ENCODE measurements at regions not wholly inside any gene's neighbourhood (a gene's known extent, or its start where the extent isn't known, plus 50 kb on each side); places are given as distances from the start of the nearest gene placed in this dataset.

DNA sequence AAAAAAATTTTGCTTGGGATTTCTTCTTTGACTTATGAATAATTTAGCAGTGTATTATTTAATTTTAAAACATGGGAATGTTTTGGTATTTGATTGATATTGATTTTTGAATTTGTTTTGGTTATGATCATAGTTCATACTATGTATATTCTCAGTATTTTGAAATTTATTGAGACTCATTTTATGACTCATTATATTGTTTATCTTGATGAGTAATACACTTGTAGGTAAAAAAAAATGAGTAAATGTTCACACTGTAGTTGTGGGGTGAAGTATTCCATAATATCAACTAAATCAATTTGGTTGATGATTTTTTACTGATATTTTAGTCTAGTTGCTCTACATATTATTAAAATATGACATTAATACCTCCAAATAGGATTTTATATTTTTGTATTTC is 1142.2 kb downstream of the ADGRL3 start:
- Histone ChIP-seq H3F3A (replicated peaks; ENCODE audit: low read depth) (no peaks in the 10 kb centered on the region), H3K4me2 (no peak overlapping the region), H3K4me1 (ENCODE audit: insufficient read depth) (no peaks in the 10 kb centered on the region), H4K20me1 (replicated peaks; ENCODE audit: insufficient read depth) (no peaks in the 10 kb centered on the region), H3K27me3 (ENCODE audit: insufficient read depth) (no peaks in the 10 kb centered on the region), H3K9me2 (ENCODE audit: insufficient read depth) (no peaks in the 10 kb centered on the region), H2AFZ (no peak overlapping the region), H3K36me3 (ENCODE audit: insufficient read depth) (no peaks in the 10 kb centered on the region), H3K79me2 (replicated peaks; ENCODE audit: insufficient read depth) (no peaks in the 10 kb centered on the region), H3K27ac (ENCODE audit: low read depth) (no peak overlapping the region), H3K4me3 (no peak overlapping the region)
- DNase-seq (ENCODE audit: low spot score) (no peak), ATAC-seq (no peak)
- Mint-ChIP-seq H3K27me3 (ENCODE audit: insufficient read depth, low read depth, poor library complexity) (no peaks in the 10 kb centered on the region), H3K36me3 (ENCODE audit: low read depth) (peaks cover 15% of the 10 kb centered on the region), H3K27ac (no peak overlapping the region), H3K4me1 (peaks cover 5% of the 10 kb centered on the region), H3K9me3 (peaks cover 17% of the 10 kb centered on the region), H3K4me3 (no peak overlapping the region)
- TF ChIP-seq POLR2AphosphoS5 (IDR thresholded peaks at IDR 0.05; ENCODE audit: low read depth): no peak
- no peak for TF ChIP-seq CTCF (conservative IDR thresholded peaks at IDR 0.05; ENCODE audit: low read depth in 2 of 2)
- TF ChIP-seq, protein P1, sequence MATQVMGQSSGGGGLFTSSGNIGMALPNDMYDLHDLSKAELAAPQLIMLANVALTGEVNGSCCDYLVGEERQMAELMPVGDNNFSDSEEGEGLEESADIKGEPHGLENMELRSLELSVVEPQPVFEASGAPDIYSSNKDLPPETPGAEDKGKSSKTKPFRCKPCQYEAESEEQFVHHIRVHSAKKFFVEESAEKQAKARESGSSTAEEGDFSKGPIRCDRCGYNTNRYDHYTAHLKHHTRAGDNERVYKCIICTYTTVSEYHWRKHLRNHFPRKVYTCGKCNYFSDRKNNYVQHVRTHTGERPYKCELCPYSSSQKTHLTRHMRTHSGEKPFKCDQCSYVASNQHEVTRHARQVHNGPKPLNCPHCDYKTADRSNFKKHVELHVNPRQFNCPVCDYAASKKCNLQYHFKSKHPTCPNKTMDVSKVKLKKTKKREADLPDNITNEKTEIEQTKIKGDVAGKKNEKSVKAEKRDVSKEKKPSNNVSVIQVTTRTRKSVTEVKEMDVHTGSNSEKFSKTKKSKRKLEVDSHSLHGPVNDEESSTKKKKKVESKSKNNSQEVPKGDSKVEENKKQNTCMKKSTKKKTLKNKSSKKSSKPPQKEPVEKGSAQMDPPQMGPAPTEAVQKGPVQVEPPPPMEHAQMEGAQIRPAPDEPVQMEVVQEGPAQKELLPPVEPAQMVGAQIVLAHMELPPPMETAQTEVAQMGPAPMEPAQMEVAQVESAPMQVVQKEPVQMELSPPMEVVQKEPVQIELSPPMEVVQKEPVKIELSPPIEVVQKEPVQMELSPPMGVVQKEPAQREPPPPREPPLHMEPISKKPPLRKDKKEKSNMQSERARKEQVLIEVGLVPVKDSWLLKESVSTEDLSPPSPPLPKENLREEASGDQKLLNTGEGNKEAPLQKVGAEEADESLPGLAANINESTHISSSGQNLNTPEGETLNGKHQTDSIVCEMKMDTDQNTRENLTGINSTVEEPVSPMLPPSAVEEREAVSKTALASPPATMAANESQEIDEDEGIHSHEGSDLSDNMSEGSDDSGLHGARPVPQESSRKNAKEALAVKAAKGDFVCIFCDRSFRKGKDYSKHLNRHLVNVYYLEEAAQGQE (IDR thresholded peaks at IDR 0.05; ENCODE audit: unreplicated experiment): no peak
- TF ChIP-seq CREB1 (CRISPR knock-in tag; IDR thresholded peaks at IDR 0.05; ENCODE audit: low read depth): no peak
- no peak for TF ChIP-seq EZH2phosphoT487 (IDR thresholded peaks at IDR 0.05; ENCODE audit: unreplicated experiment)
- no peak for TF ChIP-seq NANOG (IDR thresholded peaks at IDR 0.05; ENCODE audit: borderline replicate concordance)
- TF ChIP-seq STAT1 (IDR thresholded peaks at IDR 0.05; ENCODE audit: unreplicated experiment): no peak
- TF ChIP-seq, protein P2, sequence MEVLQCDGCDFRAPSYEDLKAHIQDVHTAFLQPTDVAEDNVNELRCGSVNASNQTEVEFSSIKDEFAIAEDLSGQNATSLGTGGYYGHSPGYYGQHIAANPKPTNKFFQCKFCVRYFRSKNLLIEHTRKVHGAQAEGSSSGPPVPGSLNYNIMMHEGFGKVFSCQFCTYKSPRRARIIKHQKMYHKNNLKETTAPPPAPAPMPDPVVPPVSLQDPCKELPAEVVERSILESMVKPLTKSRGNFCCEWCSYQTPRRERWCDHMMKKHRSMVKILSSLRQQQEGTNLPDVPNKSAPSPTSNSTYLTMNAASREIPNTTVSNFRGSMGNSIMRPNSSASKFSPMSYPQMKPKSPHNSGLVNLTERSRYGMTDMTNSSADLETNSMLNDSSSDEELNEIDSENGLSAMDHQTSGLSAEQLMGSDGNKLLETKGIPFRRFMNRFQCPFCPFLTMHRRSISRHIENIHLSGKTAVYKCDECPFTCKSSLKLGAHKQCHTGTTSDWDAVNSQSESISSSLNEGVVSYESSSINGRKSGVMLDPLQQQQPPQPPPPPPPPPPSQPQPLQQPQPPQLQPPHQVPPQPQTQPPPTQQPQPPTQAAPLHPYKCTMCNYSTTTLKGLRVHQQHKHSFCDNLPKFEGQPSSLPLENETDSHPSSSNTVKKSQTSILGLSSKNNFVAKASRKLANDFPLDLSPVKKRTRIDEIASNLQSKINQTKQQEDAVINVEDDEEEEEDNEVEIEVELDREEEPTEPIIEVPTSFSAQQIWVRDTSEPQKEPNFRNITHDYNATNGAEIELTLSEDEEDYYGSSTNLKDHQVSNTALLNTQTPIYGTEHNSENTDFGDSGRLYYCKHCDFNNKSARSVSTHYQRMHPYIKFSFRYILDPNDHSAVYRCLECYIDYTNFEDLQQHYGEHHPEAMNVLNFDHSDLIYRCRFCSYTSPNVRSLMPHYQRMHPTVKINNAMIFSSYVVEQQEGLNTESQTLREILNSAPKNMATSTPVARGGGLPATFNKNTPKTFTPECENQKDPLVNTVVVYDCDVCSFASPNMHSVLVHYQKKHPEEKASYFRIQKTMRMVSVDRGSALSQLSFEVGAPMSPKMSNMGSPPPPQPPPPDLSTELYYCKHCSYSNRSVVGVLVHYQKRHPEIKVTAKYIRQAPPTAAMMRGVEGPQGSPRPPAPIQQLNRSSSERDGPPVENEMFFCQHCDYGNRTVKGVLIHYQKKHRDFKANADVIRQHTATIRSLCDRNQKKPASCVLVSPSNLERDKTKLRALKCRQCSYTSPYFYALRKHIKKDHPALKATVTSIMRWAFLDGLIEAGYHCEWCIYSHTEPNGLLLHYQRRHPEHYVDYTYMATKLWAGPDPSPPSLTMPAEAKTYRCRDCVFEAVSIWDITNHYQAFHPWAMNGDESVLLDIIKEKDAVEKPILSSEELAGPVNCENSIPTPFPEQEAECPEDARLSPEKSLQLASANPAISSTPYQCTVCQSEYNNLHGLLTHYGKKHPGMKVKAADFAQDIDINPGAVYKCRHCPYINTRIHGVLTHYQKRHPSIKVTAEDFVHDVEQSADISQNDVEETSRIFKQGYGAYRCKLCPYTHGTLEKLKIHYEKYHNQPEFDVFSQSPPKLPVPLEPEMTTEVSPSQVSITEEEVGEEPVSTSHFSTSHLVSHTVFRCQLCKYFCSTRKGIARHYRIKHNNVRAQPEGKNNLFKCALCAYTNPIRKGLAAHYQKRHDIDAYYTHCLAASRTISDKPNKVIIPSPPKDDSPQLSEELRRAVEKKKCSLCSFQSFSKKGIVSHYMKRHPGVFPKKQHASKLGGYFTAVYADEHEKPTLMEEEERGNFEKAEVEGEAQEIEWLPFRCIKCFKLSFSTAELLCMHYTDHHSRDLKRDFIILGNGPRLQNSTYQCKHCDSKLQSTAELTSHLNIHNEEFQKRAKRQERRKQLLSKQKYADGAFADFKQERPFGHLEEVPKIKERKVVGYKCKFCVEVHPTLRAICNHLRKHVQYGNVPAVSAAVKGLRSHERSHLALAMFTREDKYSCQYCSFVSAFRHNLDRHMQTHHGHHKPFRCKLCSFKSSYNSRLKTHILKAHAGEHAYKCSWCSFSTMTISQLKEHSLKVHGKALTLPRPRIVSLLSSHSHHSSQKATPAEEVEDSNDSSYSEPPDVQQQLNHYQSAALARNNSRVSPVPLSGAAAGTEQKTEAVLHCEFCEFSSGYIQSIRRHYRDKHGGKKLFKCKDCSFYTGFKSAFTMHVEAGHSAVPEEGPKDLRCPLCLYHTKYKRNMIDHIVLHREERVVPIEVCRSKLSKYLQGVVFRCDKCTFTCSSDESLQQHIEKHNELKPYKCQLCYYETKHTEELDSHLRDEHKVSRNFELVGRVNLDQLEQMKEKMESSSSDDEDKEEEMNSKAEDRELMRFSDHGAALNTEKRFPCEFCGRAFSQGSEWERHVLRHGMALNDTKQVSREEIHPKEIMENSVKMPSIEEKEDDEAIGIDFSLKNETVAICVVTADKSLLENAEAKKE (CRISPR knock-in tag; IDR thresholded peaks at IDR 0.05): no peak
- no peak for TF ChIP-seq ZNF331 (CRISPR knock-in tag; IDR thresholded peaks at IDR 0.05; ENCODE audit: low read depth)
- no peak for TF ChIP-seq ZNF114 (CRISPR knock-in tag; IDR thresholded peaks at IDR 0.05)
- TF ChIP-seq ETS1 (IDR thresholded peaks at IDR 0.05): no peak
- no peak for TF ChIP-seq EZH2 (IDR thresholded peaks at IDR 0.05; ENCODE audit: low read depth, unreplicated experiment)
- TF ChIP-seq JUNB (IDR thresholded peaks at IDR 0.05; ENCODE audit: unreplicated experiment): no peak
